ENCODE measurements at regions not wholly inside any gene's neighbourhood (a gene's known extent, or its start where the extent isn't known, plus 50 kb on each side); places are given as distances from the start of the nearest gene placed in this dataset.

DNA sequence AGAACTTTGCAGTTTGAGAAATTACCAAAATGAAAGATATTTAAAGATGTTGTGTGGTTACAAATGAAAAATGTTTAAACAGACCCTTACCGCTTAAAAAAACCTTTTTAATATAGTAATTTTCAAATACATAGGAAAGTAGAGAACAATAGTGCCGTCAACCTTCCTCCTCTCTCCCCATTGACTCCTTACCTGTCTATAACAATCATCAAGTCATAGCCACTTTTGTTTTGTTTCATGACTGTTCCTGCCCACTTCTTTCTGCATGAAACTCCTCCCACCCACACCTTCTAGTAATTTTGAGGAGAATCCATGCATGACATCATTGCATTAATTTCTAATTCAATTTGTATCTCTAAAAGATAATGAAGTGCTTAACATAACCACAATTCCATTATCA, 76.5 kb upstream of the ATP8A1 start:
- H2AFZ ChIP-seq (ENCODE audit: low read depth, low read length) = no peak overlapping the region
- no peak overlapping the region for H3K27ac ChIP-seq (ENCODE audit: low read length)
- H3K9ac ChIP-seq (ENCODE audit: low read length) = no peak overlapping the region
- no peaks in the 10 kb centered on the region for H3K79me2 ChIP-seq (replicated peaks; ENCODE audit: insufficient read depth, low read length)
- no peak overlapping the region for H3K4me2 ChIP-seq (ENCODE audit: low read length)
- TF ChIP-seq RAD21 (conservative IDR thresholded peaks at IDR 0.05) = no peak
- TF ChIP-seq, protein P1, sequence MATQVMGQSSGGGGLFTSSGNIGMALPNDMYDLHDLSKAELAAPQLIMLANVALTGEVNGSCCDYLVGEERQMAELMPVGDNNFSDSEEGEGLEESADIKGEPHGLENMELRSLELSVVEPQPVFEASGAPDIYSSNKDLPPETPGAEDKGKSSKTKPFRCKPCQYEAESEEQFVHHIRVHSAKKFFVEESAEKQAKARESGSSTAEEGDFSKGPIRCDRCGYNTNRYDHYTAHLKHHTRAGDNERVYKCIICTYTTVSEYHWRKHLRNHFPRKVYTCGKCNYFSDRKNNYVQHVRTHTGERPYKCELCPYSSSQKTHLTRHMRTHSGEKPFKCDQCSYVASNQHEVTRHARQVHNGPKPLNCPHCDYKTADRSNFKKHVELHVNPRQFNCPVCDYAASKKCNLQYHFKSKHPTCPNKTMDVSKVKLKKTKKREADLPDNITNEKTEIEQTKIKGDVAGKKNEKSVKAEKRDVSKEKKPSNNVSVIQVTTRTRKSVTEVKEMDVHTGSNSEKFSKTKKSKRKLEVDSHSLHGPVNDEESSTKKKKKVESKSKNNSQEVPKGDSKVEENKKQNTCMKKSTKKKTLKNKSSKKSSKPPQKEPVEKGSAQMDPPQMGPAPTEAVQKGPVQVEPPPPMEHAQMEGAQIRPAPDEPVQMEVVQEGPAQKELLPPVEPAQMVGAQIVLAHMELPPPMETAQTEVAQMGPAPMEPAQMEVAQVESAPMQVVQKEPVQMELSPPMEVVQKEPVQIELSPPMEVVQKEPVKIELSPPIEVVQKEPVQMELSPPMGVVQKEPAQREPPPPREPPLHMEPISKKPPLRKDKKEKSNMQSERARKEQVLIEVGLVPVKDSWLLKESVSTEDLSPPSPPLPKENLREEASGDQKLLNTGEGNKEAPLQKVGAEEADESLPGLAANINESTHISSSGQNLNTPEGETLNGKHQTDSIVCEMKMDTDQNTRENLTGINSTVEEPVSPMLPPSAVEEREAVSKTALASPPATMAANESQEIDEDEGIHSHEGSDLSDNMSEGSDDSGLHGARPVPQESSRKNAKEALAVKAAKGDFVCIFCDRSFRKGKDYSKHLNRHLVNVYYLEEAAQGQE (IDR thresholded peaks at IDR 0.05; ENCODE audit: borderline replicate concordance) = no peak
- TF ChIP-seq EZH2 (IDR thresholded peaks at IDR 0.05; ENCODE audit: borderline replicate concordance, insufficient read depth, low read length, poor library complexity, severe bottlenecking) = no peak
- no peak for TF ChIP-seq TAF1 (IDR thresholded peaks at IDR 0.05; ENCODE audit: low read depth)
- no peak for TF ChIP-seq POLR2AphosphoS5 (IDR thresholded peaks at IDR 0.05)
- no peak for TF ChIP-seq MXI1 (conservative IDR thresholded peaks at IDR 0.05; ENCODE audit: poor library complexity, severe bottlenecking)
- TF ChIP-seq, protein P2, sequence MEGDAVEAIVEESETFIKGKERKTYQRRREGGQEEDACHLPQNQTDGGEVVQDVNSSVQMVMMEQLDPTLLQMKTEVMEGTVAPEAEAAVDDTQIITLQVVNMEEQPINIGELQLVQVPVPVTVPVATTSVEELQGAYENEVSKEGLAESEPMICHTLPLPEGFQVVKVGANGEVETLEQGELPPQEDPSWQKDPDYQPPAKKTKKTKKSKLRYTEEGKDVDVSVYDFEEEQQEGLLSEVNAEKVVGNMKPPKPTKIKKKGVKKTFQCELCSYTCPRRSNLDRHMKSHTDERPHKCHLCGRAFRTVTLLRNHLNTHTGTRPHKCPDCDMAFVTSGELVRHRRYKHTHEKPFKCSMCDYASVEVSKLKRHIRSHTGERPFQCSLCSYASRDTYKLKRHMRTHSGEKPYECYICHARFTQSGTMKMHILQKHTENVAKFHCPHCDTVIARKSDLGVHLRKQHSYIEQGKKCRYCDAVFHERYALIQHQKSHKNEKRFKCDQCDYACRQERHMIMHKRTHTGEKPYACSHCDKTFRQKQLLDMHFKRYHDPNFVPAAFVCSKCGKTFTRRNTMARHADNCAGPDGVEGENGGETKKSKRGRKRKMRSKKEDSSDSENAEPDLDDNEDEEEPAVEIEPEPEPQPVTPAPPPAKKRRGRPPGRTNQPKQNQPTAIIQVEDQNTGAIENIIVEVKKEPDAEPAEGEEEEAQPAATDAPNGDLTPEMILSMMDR (IDR thresholded peaks at IDR 0.05; ENCODE audit: poor library complexity, severe bottlenecking) = no peak
- H3K9me3 ChIP-seq (ENCODE audit: low read length) = no peaks in the 10 kb centered on the region
- H3K4me3 ChIP-seq (ENCODE audit: low read length) = no peak overlapping the region
- no peaks in the 10 kb centered on the region for H4K20me1 ChIP-seq (ENCODE audit: insufficient read depth)
- H3K36me3 ChIP-seq (ENCODE audit: insufficient read depth, low read length) = no peaks in the 10 kb centered on the region
- H3K27me3 ChIP-seq (ENCODE audit: insufficient read depth, low read depth, low read length) = no peaks in the 10 kb centered on the region
- H3F3A ChIP-seq (ENCODE audit: insufficient read depth, low read length, poor library complexity, severe bottlenecking) = no peaks in the 10 kb centered on the region
- no peaks in the 10 kb centered on the region for H3K9me2 ChIP-seq (ENCODE audit: insufficient read depth, low read length)

DNA sequence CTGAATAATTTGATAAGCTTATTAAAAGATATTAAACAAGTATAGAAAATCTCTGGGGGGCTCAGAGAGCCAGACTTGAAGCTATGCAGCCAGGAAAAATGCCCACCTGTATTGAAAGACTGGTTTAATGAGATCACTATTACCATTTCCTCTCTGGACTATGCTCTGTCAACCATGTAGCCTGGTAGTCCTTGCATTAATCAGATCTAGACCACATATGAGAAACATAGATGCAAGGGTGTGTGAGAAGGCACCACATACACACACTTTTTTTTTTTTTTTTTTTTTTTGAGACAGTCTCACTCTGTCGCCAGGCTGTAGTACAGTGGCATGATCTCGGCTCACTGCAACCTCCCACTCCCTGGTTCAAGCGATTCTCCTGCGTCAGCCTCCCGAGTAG, 75.9 kb upstream of the ATP8A1 start:
- Histone ChIP-seq H4K20me1 (ENCODE audit: insufficient read depth) (no peaks in the 10 kb centered on the region), H3K9me2 (ENCODE audit: insufficient read depth, low read length) (no peaks in the 10 kb centered on the region), H2AFZ (ENCODE audit: low read depth, low read length) (no peak overlapping the region), H3K79me2 (replicated peaks; ENCODE audit: insufficient read depth, low read length) (no peaks in the 10 kb centered on the region), H3K36me3 (ENCODE audit: insufficient read depth, low read length) (no peaks in the 10 kb centered on the region), H3K27me3 (ENCODE audit: insufficient read depth, low read depth, low read length) (no peaks in the 10 kb centered on the region), H3K9me3 (ENCODE audit: low read length) (no peaks in the 10 kb centered on the region), H3K27ac (ENCODE audit: low read length) (no peak overlapping the region), H3K9ac (ENCODE audit: low read length) (no peak overlapping the region), H3F3A (ENCODE audit: insufficient read depth, low read length, poor library complexity, severe bottlenecking) (no peaks in the 10 kb centered on the region), H3K4me3 (ENCODE audit: low read length) (no peak overlapping the region), H3K4me2 (ENCODE audit: low read length) (no peak overlapping the region)
- TF ChIP-seq, protein P1 (IDR thresholded peaks at IDR 0.05; ENCODE audit: borderline replicate concordance) = no peak
- TF ChIP-seq POLR2AphosphoS5 (IDR thresholded peaks at IDR 0.05) (no peak), RAD21 (conservative IDR thresholded peaks at IDR 0.05) (no peak), EP300 (conservative IDR thresholded peaks at IDR 0.05; ENCODE audit: poor library complexity, severe bottlenecking) (no peak), MXI1 (conservative IDR thresholded peaks at IDR 0.05; ENCODE audit: poor library complexity, severe bottlenecking) (no peak), EZH2 (IDR thresholded peaks at IDR 0.05; ENCODE audit: borderline replicate concordance, insufficient read depth, low read length, poor library complexity, severe bottlenecking) (no peak), SMC3 (conservative IDR thresholded peaks at IDR 0.05; ENCODE audit: poor library complexity) (no peak), TAF1 (IDR thresholded peaks at IDR 0.05; ENCODE audit: low read depth) (no peak)
- TF ChIP-seq, protein P2 (IDR thresholded peaks at IDR 0.05; ENCODE audit: poor library complexity, severe bottlenecking) = no peak
